Activated CD4-positive, alpha-beta T cell treated with anti-CD3 and anti-CD28 coated beads, Interleukin-10, Interleukin-2, amounts not matched to agents 100 ng/mL and 50 ng/mL, durations not matched to agents 16 hours and 8 hours (primary cell): ENCODE measurements at regions not wholly inside any gene's neighbourhood (a gene's known extent, or its start where the extent isn't known, plus 50 kb on each side); places are given as distances from the start of the nearest gene placed in this dataset.
"Not testable (repeated sequence)": the region's sequence is repeated elsewhere in the genome, so short reads cannot be mapped to it uniquely, and the experiment has no call there.

Source experiments
- DNase-seq: peaks from one replicate; pipeline ENCODE4 v3.0.0-alpha.2; 2020

- no peak for DNase-seq
Observed at GRCh38 chr5:117680426-117680825, 1105.8 kb upstream of the SEMA6A start.

DNA sequence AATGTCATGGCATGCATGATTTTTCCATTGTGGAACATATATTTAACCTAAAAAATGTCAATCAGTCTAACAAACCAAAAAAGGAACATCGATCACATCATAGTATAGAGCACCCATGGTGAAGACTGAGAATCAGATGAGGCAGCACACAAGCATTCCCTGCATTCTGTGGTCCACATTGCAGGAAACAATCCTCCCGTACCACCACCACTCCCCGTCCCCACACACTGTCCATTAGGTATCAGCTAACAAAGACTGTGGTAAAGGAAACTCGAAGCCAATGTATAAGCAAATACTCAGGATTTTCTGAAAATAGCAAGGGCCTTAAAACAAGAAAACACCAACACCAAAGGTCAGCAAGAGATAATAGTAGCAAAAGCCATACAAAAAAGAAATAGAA lies 1104.4 kb upstream of the SEMA6A start:
- no peak for DNase-seq

- DNase-seq = no peak
Observed at GRCh38 chr5:117675646-117676045, 1101.0 kb upstream of the SEMA6A start.

DNA sequence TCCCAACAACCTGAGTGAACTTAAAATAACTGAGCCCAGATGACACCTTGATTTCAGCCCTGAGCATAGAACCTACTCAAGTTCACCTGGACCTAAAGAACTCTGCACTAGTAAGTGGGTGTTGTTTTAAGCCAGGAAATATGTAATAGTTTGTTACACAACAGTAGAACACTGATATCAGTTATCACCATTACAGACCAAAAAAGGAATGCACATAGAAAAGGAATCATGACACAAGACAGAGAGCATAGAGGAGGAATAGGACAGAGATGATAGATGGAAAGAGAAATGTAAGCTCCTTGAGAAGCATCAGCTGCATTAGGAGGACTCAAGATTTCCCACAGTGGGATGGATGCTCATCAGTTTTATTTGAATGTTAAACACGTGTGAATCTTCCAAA lies 1096.9 kb upstream of the SEMA6A start:
- no peak for DNase-seq

GRCh38 chr5:117667105-117667504 lies 1092.5 kb upstream of the SEMA6A start:
- DNase-seq = no peak

GRCh38 chr5:117665121-117665520 lies 1090.5 kb upstream of the SEMA6A start:
- no peak for DNase-seq

- DNase-seq = no peak
Observed at GRCh38 chr5:117662361-117662760, 1087.7 kb upstream of the SEMA6A start.

DNA sequence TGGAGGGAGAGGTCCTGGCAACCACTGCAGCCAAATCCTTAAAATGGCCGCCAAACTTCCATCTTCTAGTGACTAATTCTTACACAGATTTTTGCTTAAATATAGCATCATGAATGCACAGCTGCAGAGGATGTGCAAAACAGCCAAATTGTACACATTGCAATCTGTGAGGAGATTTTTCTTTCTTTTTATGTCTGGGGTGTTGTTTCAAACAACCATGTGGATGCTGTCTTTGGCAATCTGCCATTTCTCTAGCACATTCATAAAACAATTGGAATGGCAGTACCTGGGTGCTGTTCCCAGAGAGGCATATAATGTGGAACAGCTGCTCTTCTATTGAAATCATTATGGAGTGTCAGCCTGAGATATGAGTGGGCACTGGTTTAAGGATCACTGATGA lies 1082.9 kb upstream of the SEMA6A start:
- DNase-seq = no peak

GRCh38 chr5:117652958-117653280 lies 1078.3 kb upstream of the SEMA6A start:
- no peak for DNase-seq

GRCh38 chr5:117652036-117652957 lies 1077.7 kb upstream of the SEMA6A start:
- DNase-seq = no peak

DNA sequence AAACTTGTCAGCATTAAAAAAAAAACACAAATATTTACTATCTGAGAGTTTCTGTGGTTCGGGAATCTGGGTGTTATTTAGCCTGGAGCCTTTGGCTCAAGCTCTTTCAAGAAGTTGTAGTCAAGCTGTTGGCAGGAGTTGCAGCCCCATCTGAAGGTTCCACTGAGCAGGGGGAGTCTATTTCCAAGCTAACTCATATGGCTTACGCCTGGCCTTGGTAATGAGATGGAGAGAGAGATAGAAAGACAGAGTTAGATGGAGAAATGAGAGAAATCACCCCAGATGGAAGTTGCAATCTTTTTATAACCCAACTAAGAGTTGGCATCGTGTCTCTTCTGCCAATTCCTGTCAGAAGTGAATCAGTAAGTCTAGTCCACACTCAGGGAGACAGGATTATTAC lies 1075.2 kb upstream of the SEMA6A start:
- no peak for DNase-seq

DNA sequence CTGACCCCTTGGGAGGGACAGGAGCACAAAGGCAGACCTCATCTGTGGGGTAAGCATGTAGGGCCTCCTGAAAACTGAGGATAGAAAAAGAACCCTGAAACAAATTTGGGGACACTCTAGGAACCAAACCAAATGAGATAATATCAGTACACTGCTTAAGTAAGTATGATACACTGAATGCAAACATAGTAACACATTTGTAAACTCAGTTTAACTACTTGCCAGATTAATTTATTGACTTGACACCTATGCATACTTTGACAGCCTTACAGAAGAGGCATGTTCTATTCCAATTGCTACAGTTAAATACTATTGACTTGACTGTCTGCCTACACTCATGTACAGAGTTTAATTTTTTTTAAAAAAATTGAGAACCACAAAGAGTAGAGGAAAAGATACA lies 1070.8 kb upstream of the SEMA6A start:
- DNase-seq = no peak

DNA sequence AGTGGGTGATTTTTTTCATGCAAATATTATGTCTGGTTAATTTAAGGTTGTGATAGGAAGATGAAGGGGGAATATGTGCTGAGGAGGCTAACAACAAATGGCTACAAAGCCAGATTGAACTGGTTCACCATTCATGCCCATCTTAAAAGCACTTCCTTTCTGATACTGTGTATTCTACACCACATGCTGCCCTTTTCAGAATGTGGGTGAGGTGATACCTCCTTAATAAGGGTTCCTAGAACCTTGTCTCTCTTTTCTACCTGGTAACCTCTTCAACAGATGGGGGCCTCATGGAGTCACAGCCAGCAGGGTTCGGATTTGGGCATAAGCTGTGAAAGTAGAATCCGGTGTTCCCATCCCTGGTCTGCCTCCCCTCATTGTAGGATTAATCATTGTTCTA lies 1064.0 kb upstream of the SEMA6A start:
- DNase-seq = no peak

DNA sequence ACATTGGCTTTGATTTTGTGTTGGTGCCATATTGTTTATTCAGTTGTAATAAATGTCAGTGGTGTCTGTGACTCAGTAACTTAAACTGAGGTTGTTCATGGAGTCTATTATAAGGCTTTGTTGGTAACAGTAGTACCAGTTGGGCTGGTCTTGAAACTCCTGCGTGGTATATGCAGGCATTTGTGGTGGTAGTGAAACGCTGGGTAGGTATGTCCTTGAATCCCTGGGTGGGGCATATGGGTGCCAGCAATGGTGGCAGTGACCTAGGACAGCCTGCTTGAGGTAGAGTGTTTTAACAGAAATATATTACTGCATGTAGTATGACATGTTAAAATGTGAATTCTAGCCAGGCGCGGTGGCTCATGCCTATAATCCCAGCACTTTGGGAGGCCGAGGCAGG lies 1058.5 kb upstream of the SEMA6A start:
- DNase-seq = no peak

GRCh38 chr5:117624201-117624600 lies 1049.6 kb upstream of the SEMA6A start:
- DNase-seq = no peak

DNA sequence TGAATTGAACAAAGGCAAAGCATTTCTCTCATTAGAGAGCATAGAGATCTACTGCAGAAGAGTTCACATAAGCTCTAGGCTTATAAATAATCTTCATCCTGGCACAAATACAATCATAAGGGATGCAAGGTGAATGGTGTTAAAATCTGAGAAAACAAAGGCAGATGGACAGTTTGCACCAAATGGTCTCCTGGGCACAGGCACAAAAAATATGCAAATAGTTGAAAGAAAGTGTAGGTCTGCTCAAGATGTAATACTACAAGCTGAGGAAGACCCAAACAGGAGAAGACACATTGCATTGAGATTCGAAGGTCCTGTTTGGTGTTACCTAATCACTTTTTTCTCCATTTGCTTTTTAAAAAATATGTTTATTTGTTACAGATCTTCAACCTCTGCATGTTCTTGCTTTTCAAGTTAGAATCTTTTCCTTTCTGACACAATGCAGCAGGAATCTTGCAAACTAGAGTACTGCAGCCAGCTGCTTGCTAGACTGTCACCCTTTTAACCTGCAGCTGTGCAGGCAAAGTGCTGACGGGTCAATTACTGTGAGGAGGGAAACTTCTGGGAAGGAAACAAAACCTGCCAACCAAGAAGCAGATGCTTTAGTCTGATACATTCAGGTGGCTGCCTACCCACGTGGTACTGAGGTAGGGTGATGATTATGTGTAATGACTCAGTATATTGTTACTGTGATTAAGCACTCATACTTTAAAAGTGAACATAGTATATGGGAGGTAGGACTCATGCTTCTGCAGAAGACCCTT lies 1048.6 kb upstream of the SEMA6A start:
- DNase-seq = no peak

- no peak for DNase-seq
Observed at GRCh38 chr5:117621921-117622320, 1047.3 kb upstream of the SEMA6A start.

GRCh38 chr5:117615226-117615625 lies 1040.6 kb upstream of the SEMA6A start:
- no peak for DNase-seq

DNA sequence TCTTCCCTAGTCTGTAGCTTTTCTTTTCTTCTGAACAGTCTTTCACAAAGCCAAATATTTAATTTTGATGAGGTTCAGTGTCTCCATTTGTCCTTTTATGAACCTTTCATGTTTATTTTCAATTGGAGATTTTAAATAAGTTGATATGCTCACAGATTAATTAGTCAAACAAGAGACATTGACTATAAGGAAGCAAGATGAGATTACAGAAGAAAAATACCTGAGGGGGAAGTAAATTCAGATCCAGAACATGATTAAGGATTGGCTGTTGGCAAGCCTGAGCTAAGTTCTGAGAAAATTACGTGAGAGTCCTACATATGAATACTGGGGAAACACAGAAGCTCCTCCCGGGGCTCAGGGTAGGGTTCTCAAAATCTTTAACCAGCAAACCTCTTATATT lies 1039.8 kb upstream of the SEMA6A start:
- no peak for DNase-seq

DNA sequence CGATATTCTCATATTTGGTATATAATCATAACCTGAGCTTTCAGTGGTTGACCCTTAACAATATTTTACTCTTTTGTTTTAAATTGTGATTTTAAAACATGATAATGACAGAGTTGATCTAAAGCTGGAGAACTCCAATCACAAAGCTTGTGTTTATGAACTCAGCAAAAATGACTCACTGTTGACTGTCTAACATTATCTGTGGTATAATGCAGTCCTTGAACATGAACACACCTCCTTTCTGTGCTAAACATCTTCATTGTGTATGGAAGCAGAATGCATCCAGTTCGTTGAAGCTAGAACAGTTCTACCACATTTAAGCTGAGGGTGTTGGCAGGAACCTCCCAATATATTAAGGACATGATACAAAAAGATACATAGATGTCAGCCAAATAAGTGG lies 1030.2 kb upstream of the SEMA6A start:
- DNase-seq = no peak

DNA sequence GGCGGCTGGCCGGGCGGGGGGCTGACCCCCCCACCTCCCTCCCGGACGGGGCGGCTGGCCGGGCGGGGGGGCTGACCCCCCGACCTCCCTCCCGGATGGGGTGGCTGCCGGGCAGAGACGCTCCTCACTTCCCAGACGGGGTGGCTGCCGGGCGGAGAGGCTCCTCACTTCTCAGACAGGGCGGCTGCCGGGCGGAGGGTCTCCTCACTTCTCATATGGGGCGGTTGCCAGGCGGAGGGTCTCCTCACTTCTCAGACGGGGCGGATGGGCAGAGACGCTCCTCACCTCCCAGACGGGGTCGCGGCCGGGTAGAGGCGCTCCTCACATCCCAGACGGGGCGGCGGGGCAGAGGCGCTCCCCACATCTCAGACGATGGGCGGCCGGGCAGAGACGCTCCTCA lies 1025.2 kb upstream of the SEMA6A start:
- DNase-seq = not testable (repeated sequence)

- DNase-seq = no peak
Observed at GRCh38 chr5:117594166-117594565, 1019.5 kb upstream of the SEMA6A start.

DNA sequence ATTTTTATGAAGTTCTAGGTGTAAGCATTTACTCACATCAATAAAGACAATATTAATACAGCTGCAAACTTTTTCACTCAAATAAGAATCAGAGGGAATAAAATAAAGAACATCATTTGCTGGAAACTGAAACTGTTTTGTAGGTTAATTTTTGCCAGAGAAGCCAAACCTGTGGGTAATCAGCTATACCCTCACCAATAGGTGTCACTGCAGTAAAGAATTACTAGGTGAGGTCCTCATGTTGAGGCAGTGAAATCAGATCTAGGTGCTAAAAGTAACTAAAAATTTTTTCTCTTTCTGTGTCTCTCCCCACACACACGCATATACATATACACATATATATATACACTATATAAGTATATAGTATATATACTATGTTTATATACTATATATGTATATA lies 1016.3 kb upstream of the SEMA6A start:
- peak; percentile 1 for DNase-seq

GRCh38 chr5:117588611-117589010 lies 1014.0 kb upstream of the SEMA6A start:
- DNase-seq = no peak
